Daoy (cell line): ENCODE measurements at regions not wholly inside any gene's neighbourhood (a gene's known extent, or its start where the extent isn't known, plus 50 kb on each side); places are given as distances from the start of the nearest gene placed in this dataset.
"Not testable (repeated sequence)": the region's sequence is repeated elsewhere in the genome, so short reads cannot be mapped to it uniquely, and the experiment has no call there.

ENCODE experiments used
- DNase-seq: peaks from one replicate; pipeline ENCODE4 v3.0.0-alpha.2; 2015; ENCODE audit warnings: low read depth

- no peak for DNase-seq
Observed at GRCh38 chr10:23955456-23956225, 253.3 kb upstream of the KIAA1217 start.

GRCh38 chr10:23965123-23965522, 243.8 kb upstream of the KIAA1217 start:
- DNase-seq = no peak

- DNase-seq = no peak
Observed at GRCh38 chr10:23965880-23966279, 243.1 kb upstream of the KIAA1217 start.

GRCh38 chr10:23966504-23967051, 242.4 kb upstream of the KIAA1217 start:
- no peak for DNase-seq

- peak; percentile 45 for DNase-seq
Observed at GRCh38 chr10:23968301-23968700, 240.6 kb upstream of the KIAA1217 start.

- no peak for DNase-seq
Observed at GRCh38 chr10:23974746-23975272, 234.1 kb upstream of the KIAA1217 start.

- no peak for DNase-seq
Observed at GRCh38 chr10:23975431-23975830, 233.5 kb upstream of the KIAA1217 start.

- no peak for DNase-seq
Observed at GRCh38 chr10:23976275-23976674, 232.7 kb upstream of the KIAA1217 start.

GRCh38 chr10:23978317-23978716, 230.6 kb upstream of the KIAA1217 start:
- no peak for DNase-seq

GRCh38 chr10:23980094-23980493, 228.8 kb upstream of the KIAA1217 start:
- DNase-seq = peak; percentile 14

- DNase-seq = no peak
Observed at GRCh38 chr10:23981520-23982309, 227.2 kb upstream of the KIAA1217 start.

GRCh38 chr10:23984405-23984804, 224.5 kb upstream of the KIAA1217 start:
- DNase-seq = not testable (repeated sequence)

GRCh38 chr10:23988006-23988405, 220.9 kb upstream of the KIAA1217 start:
- DNase-seq = no peak

GRCh38 chr10:23994459-23995046, 214.4 kb upstream of the KIAA1217 start:
- DNase-seq = peak; percentile 51

GRCh38 chr10:23999445-23999844, 209.5 kb upstream of the KIAA1217 start:
- DNase-seq = no peak

GRCh38 chr10:24000271-24000813, 208.6 kb upstream of the KIAA1217 start:
- DNase-seq = no peak

GRCh38 chr10:24006741-24007140, 202.2 kb upstream of the KIAA1217 start:
- DNase-seq = no peak

GRCh38 chr10:24007359-24007758, 201.6 kb upstream of the KIAA1217 start:
- no peak for DNase-seq

GRCh38 chr10:24008164-24009091, 200.5 kb upstream of the KIAA1217 start:
- DNase-seq = peak; percentile 64

GRCh38 chr10:24009115-24009514, 199.8 kb upstream of the KIAA1217 start:
- no peak for DNase-seq

GRCh38 chr10:24009736-24010135, 199.2 kb upstream of the KIAA1217 start:
- DNase-seq = no peak
